ENCODE measurements at regions not wholly inside any gene's neighbourhood (a gene's known extent, or its start where the extent isn't known, plus 50 kb on each side); places are given as distances from the start of the nearest gene placed in this dataset.
"Not testable (repeated sequence)": the region's sequence is repeated elsewhere in the genome, so short reads cannot be mapped to it uniquely, and the experiment has no call there.

DNA sequence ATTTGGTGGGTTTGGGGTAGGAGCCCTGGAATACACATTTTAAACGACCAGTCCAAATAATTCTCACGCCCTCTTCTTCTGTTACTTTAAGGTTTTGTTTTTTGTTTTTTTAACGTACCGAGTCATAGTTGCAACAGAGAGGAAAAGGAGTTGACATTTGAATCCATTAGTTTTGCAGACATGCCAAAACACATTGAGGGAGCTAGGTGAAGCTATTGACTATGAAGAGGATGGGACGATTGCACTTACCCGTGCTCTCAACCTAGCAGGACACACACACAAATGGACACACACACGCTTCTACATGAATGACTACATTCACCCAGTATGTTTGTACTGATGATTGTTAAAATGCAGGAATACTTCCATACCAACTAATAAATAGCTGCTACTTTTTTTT lies 54.3 kb upstream of the CIT start:
- TF ChIP-seq POLR2A (IDR thresholded peaks at IDR 0.05; ENCODE audit: low read length) (no peak), GATA1 (IDR thresholded peaks at IDR 0.05; ENCODE audit: low read depth, low read length) (no peak)
- no peak for DNase-seq

- TF ChIP-seq POLR2A (IDR thresholded peaks at IDR 0.05; ENCODE audit: low read length): no peak
- no peak for TF ChIP-seq GATA1 (IDR thresholded peaks at IDR 0.05; ENCODE audit: low read depth, low read length)
- DNase-seq: no peak
These were observed 55.8 kb upstream of the CIT start for GRCh38 chr12:119932921-119933320.

DNA sequence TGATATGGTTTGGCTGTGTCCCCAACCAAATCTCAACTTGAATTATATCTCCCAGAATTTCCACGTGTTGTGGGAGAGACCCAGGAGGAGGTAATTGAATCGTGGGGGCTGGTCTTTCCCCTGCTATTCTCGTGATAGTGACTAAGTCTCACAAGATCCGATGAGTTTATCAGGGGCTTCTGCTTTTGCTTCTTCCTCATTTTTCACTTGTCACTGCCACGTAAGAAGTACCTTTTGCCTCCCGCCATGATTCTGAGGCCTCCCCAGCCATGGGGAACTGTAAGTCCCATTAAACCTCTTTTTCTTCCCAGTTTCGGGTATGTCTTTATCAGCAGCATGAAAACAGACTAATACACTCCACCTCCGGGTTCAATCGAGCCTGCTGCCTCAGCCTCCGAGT lies 54.3 kb upstream of the BICDL1 start:
- not testable (repeated sequence) for DNase-seq

- no peak for DNase-seq
- TF ChIP-seq GATA1 (IDR thresholded peaks at IDR 0.05; ENCODE audit: low read depth, low read length): no peak
- no peak for TF ChIP-seq POLR2A (IDR thresholded peaks at IDR 0.05; ENCODE audit: low read length)
These were observed 52.2 kb upstream of the BICDL1 start for GRCh38 chr12:119936705-119937311.

DNA sequence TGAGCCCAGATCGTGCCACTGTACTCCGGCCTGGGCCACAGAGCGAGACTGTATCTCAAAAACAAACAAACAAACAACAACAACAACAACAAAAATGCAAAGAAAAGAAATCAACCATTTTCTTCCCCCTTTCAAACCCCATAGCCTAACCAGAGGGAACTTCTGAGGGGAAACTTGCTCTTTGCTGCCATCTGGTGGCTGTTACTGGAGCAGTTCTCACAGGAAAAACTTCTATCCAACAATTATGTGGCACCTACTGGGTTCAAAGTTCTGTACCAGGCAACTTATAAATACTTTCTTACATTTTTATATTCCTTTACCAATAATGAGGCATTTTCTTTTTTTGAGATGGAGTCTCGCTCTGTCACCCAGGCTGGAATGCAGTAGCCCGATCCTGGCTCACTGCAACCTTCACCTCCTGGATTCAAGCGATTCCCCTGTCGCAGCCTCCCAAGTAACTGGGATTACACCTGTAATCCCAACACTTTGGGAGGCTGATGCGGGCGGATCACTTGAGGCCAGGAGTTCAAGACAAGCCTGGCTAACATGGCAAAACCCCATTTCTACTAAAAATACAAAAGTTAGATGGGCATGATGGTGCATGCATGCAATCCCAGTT lies 50.9 kb upstream of the BICDL1 start:
- TF ChIP-seq POLR2A (IDR thresholded peaks at IDR 0.05; ENCODE audit: low read length): no peak
- TF ChIP-seq GATA1 (IDR thresholded peaks at IDR 0.05; ENCODE audit: low read depth, low read length): no peak
- DNase-seq: peak; percentile 58 to 81

Measured in erythroblast (primary cell).